K562 (cell line): ENCODE measurements at regions not wholly inside any gene's neighbourhood (a gene's known extent, or its start where the extent isn't known, plus 50 kb on each side); places are given as distances from the start of the nearest gene placed in this dataset.
A peak's percentile ranks its signal among the peaks of the same experiment; 100 is the strongest.

ENCODE experiments used
- CBFA2T3 ChIP-seq: fragments of 450-650 bp; IDR thresholded peaks from 2 replicates; pipeline ENCODE4 v1.6.1; 2017
- CC2D1A ChIP-seq: fragments of 450-650 bp; IDR thresholded peaks from 2 replicates; pipeline ENCODE4 v1.6.1; 2017; ENCODE audit warnings: mild to moderate bottlenecking
- FOXM1 ChIP-seq, 2 experiments: fragments of 450-650 bp in 1 of 2; sonication (generic) in 1 of 2; formaldehyde crosslinking in 1 of 2; IDR thresholded peaks; 2 replicates each; pipeline versions ENCODE4 v1.6.1 to v1.9.0; 2017 to 2022; ENCODE audit warnings: low read depth in 2 of 2, mild to moderate bottlenecking in 2 of 2, missing genetic modification reagents in 1 of 2, moderate library complexity in 1 of 2
- HNRNPLL ChIP-seq: fragments of 200-400 bp; formaldehyde crosslinking; IDR thresholded peaks from 2 replicates; pipeline ENCODE4 v1.6.1; 2017; ENCODE audit warnings: low read length, low read depth, mild to moderate bottlenecking; ENCODE audit not compliant: poor library complexity, severe bottlenecking
- JUND ChIP-seq, 2 experiments: IDR thresholded peaks; 2 replicates in 1 of 2; 3 replicates in 1 of 2; pipeline ENCODE4 v1.6.1; 2011; ENCODE audit warnings: borderline replicate concordance in 2 of 2, low read depth in 2 of 2, low read length in 2 of 2, improper control_type of control experiment in 1 of 2, missing biosample characterization in 1 of 2, missing genetic modification characterization in 1 of 2, missing genetic modification reagents in 1 of 2
- MECOM ChIP-seq: fragments of 250-450 bp; sonication (Bioruptor Pico); IDR thresholded peaks from 2 replicates; pipeline ENCODE4 v1.8.0; 2022; ENCODE audit warnings: inconsistent platforms
- NR4A1 ChIP-seq, 2 experiments: fragments of 250-450 bp in 1 of 2; fragments of 450-650 bp in 1 of 2; sonication (Bioruptor Pico) in 1 of 2; IDR thresholded peaks; 2 replicates each; pipeline versions ENCODE4 v1.4.0 to v1.6.1; 2016 to 2020; ENCODE audit warnings: mild to moderate bottlenecking in 2 of 2, missing compliant biosample characterization in 1 of 2, missing genetic modification characterization in 1 of 2, moderate library complexity in 1 of 2
- PCBP1 ChIP-seq: fragments of 200-400 bp; formaldehyde crosslinking; IDR thresholded peaks from 2 replicates; pipeline ENCODE4 v1.6.1; 2018; ENCODE audit warnings: mild to moderate bottlenecking, low read depth, low read length; ENCODE audit not compliant: poor library complexity, severe bottlenecking
- PML ChIP-seq: IDR thresholded peaks from 2 replicates; pipeline ENCODE4 v1.6.1; 2012; ENCODE audit warnings: low read length, inconsistent platforms
- SMARCA4 ChIP-seq: fragments of 450-650 bp; IDR thresholded peaks from 2 replicates; pipeline ENCODE4 v1.6.1; 2016
- SOX6 ChIP-seq: fragments of 450-650 bp; IDR thresholded peaks from 2 replicates; pipeline ENCODE4 v1.6.1; 2014; ENCODE audit warnings: mild to moderate bottlenecking
- SRSF1 ChIP-seq: fragments of 200-400 bp; formaldehyde crosslinking; IDR thresholded peaks from 2 replicates; pipeline ENCODE4 v1.6.1; 2017; ENCODE audit warnings: mild to moderate bottlenecking, low read depth, low read length, moderate library complexity
- SRSF7 ChIP-seq: fragments of 200-400 bp; formaldehyde crosslinking; optimal IDR thresholded peaks from 2 replicates; pipeline ENCODE3; 2017; ENCODE audit warnings: mild to moderate bottlenecking, low read depth, low read length
- STAT5A ChIP-seq: IDR thresholded peaks from 2 replicates; pipeline ENCODE4 v1.6.1; 2012; ENCODE audit warnings: low read length, inconsistent platforms, borderline replicate concordance
- TAL1 ChIP-seq: fragments of 450-650 bp; IDR thresholded peaks from 2 replicates; pipeline ENCODE4 v1.6.1; 2016; ENCODE audit warnings: mild to moderate bottlenecking
- TRIM24 ChIP-seq, 2 experiments: fragments of 450-650 bp; IDR thresholded peaks; 2 replicates each; pipeline ENCODE4 v1.6.1; 2016
- ZKSCAN3 ChIP-seq: fragments of 250-450 bp; sonication (Bioruptor Pico); IDR thresholded peaks from 2 replicates; pipeline ENCODE4 v1.4.0; 2020
- ZNF23 ChIP-seq: fragments of 250-450 bp; sonication (Bioruptor Pico); IDR thresholded peaks from 2 replicates; pipeline ENCODE4 v1.4.0; 2020; ENCODE audit warnings: mild to moderate bottlenecking
- ZNF311 ChIP-seq: fragments of 250-450 bp; sonication (Bioruptor Pico); IDR thresholded peaks from 2 replicates; pipeline ENCODE4 v1.4.0; 2020; ENCODE audit warnings: mild to moderate bottlenecking, moderate library complexity
- ZNF507 ChIP-seq: conservative IDR thresholded peaks from 2 replicates; pipeline ENCODE4 v1.6.1; 2017; ENCODE audit warnings: missing genetic modification characterization, missing compliant biosample characterization
- TF ChIP-seq, protein P1 (sequence below): sonication (generic); formaldehyde crosslinking; IDR thresholded peaks from 2 replicates; pipeline ENCODE4 v1.8.1; 2023; ENCODE audit warnings: mild to moderate bottlenecking, missing genetic modification reagents
- TF ChIP-seq, protein P2 (sequence below): sonication (generic); formaldehyde crosslinking; IDR thresholded peaks from 2 replicates; pipeline ENCODE4 v1.8.0; 2023; ENCODE audit warnings: mild to moderate bottlenecking, missing genetic modification reagents
- TF ChIP-seq, protein P3 (sequence below): fragments of 450-650 bp; formaldehyde crosslinking; IDR thresholded peaks from 2 replicates; pipeline ENCODE4 v1.4.0; 2020; ENCODE audit warnings: mild to moderate bottlenecking

DNA sequence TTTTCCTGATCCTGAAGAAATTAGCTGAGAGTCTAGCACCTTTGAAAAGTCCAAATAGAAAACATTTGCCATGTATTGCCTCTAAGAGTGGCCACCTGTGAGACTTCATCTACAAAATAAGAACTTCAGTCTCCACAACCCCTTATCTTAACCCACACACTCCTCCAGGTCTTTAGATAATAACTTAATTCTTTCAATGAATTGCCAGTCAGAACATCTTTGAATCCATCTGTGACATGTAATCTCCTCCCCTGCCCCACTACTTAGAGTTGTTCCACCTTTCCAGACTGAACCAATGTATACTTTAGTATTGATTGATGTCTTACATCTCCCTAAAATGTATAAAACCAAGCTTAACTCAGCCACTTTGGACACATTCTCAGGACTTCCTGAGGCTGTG lies 84.4 kb upstream of the FAM171A1 start (continued):
- TF ChIP-seq SRSF1 = no peak
- no peak for TF ChIP-seq ZKSCAN3 (CRISPR knock-in tag)
- TF ChIP-seq JUND (IDR thresholded peaks at IDR 0.05; ENCODE audit: borderline replicate concordance, low read depth, low read length) = peak; percentile 14; the same call in 1 of the 2 replicates
- TF ChIP-seq JUND (tag; IDR thresholded peaks at IDR 0.05; ENCODE audit: borderline replicate concordance, low read depth, low read length) = no peak; the same call in 2 of the 3 replicates
- TF ChIP-seq, protein P1, sequence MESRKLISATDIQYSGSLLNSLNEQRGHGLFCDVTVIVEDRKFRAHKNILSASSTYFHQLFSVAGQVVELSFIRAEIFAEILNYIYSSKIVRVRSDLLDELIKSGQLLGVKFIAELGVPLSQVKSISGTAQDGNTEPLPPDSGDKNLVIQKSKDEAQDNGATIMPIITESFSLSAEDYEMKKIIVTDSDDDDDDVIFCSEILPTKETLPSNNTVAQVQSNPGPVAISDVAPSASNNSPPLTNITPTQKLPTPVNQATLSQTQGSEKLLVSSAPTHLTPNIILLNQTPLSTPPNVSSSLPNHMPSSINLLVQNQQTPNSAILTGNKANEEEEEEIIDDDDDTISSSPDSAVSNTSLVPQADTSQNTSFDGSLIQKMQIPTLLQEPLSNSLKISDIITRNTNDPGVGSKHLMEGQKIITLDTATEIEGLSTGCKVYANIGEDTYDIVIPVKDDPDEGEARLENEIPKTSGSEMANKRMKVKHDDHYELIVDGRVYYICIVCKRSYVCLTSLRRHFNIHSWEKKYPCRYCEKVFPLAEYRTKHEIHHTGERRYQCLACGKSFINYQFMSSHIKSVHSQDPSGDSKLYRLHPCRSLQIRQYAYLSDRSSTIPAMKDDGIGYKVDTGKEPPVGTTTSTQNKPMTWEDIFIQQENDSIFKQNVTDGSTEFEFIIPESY (CRISPR knock-in tag) = no peak
- peak; percentile 90 for TF ChIP-seq TAL1
- TF ChIP-seq NR4A1 (CRISPR knock-in tag; IDR thresholded peaks at IDR 0.05) = no peak
- no peak for TF ChIP-seq NR4A1 (tag; IDR thresholded peaks at IDR 0.05)
- peak; percentile 72 for TF ChIP-seq SMARCA4
- TF ChIP-seq PML = peak; percentile 84
- TF ChIP-seq, protein P2, sequence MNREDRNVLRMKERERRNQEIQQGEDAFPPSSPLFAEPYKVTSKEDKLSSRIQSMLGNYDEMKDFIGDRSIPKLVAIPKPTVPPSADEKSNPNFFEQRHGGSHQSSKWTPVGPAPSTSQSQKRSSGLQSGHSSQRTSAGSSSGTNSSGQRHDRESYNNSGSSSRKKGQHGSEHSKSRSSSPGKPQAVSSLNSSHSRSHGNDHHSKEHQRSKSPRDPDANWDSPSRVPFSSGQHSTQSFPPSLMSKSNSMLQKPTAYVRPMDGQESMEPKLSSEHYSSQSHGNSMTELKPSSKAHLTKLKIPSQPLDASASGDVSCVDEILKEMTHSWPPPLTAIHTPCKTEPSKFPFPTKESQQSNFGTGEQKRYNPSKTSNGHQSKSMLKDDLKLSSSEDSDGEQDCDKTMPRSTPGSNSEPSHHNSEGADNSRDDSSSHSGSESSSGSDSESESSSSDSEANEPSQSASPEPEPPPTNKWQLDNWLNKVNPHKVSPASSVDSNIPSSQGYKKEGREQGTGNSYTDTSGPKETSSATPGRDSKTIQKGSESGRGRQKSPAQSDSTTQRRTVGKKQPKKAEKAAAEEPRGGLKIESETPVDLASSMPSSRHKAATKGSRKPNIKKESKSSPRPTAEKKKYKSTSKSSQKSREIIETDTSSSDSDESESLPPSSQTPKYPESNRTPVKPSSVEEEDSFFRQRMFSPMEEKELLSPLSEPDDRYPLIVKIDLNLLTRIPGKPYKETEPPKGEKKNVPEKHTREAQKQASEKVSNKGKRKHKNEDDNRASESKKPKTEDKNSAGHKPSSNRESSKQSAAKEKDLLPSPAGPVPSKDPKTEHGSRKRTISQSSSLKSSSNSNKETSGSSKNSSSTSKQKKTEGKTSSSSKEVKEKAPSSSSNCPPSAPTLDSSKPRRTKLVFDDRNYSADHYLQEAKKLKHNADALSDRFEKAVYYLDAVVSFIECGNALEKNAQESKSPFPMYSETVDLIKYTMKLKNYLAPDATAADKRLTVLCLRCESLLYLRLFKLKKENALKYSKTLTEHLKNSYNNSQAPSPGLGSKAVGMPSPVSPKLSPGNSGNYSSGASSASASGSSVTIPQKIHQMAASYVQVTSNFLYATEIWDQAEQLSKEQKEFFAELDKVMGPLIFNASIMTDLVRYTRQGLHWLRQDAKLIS (CRISPR knock-in tag) = no peak
- no peak for TF ChIP-seq PCBP1
- peak; percentile 73 for TF ChIP-seq ZNF311 (CRISPR knock-in tag)
- no peak for TF ChIP-seq ZNF23
- TF ChIP-seq CC2D1A = peak; percentile 45; the same call in 1 of the 2 replicates
- peak; percentile 95 for TF ChIP-seq CBFA2T3
- peak; percentile 91 to 95 for TF ChIP-seq TRIM24 (IDR thresholded peaks at IDR 0.05)
- TF ChIP-seq ZNF507 = no peak
- peak; percentile 84 for TF ChIP-seq SOX6
- TF ChIP-seq, protein P3, sequence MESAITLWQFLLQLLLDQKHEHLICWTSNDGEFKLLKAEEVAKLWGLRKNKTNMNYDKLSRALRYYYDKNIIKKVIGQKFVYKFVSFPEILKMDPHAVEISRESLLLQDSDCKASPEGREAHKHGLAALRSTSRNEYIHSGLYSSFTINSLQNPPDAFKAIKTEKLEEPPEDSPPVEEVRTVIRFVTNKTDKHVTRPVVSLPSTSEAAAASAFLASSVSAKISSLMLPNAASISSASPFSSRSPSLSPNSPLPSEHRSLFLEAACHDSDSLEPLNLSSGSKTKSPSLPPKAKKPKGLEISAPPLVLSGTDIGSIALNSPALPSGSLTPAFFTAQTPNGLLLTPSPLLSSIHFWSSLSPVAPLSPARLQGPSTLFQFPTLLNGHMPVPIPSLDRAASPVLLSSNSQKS (CRISPR knock-in tag) = no peak
- no peak; the same call in 1 of the 2 replicates for TF ChIP-seq MECOM (CRISPR knock-in tag)
- no peak for TF ChIP-seq SRSF7
- TF ChIP-seq HNRNPLL = no peak
- peak; percentile 75 for TF ChIP-seq FOXM1 (IDR thresholded peaks at IDR 0.05; ENCODE audit: low read depth)
- TF ChIP-seq FOXM1 (CRISPR knock-in tag; IDR thresholded peaks at IDR 0.05; ENCODE audit: low read depth) = no peak
- TF ChIP-seq STAT5A = peak; percentile 48; the same call in 1 of the 2 replicates
